Hematopoietic multipotent progenitor cell (in vitro differentiated cells): ENCODE measurements at regions not wholly inside any gene's neighbourhood (a gene's known extent, or its start where the extent isn't known, plus 50 kb on each side); places are given as distances from the start of the nearest gene placed in this dataset.

Experiments used
- DNase-seq, 3 donors: peaks; one replicate each; pipeline ENCODE4 v3.0.0-alpha.2; 2011 to 2015; ENCODE audit warnings: low read depth in 2 of 3, low spot score in 2 of 3

DNA sequence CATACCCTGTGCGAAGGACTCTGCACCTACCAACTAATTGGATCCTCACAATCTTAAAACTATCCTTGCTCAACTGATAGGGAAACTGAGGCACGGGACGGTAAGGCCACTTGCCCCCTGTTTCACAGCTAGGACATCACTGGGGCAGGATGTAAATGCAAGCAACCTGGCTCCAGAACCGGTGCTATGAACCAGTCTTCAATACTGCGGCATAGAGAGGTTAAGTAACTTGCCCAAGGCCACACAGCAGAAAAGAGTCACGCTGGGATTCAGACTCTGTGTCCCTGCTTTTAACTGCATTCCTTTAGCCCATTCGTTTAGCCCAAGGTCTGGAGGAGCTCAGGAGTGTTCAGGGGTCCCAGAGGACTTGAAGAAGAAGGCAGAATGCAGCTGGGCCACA, 76.1 kb downstream of the NCOR2 start:
- DNase-seq: no peak

DNA sequence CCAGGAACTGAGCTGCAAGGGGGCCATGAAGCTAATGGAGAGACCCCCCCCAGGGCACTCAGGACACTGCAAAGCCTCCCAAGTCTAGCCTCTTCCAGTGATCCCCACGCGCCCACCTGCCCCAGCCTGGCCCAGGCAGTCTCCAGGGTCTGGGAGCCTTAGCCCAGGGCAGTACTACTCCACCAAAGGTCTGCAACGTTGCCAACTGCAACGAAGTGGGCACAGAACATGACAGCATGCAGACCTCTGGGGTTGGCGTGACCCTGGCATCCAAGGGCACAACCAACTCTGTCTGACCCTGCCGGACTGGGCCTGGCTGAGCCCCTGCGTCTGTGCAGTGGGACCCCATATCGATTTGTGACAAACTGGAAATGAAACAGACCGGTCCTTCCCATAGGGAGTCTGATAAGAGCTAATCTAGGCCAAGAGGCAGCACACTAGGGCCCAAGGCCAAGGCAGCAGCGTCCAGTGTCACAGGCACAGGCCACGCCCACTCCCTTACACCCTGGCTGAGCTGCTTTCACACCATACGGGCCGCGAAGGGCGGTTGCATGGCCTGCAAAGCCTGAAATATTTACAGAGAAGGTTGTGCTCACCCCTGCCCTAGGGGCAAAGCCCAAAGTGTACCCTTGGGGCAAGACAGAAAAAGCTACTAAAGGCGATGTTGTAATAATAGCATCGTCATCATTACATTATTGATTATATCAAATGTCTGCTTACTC, 76.7 kb downstream of the NCOR2 start:
- no peak for DNase-seq

DNA sequence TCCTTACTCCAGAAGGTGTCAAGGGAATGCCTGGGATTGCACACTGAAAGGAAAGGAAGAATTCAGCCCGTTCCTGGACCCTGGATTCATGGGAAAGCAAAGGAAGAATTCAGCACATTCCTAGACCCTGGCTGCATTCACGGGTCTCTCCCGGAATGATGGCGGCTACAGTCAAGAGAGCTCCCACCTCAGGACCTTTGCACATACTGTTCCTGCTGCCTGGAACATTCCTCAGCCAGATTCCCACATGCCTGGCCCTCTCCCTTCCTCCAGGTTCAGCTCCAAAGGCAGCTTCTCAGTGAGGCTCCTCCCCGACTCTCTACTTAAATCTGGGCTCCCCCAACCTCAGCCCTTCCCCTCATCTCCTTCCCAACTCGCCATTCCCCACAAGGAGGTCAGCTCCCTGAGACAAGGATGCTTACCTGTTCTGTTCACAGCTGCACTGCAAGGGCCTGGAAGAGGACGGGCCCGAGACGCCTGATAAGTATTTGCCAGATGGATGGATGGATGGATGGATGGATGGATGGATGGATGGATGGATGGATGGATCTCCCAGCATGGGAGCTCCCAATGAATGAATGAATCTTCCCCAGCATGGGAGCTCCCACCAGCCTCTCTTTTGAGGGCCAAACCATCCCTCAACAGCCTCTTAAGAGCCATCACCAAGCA, 77.4 kb downstream of the NCOR2 start:
- no peak for DNase-seq

DNA sequence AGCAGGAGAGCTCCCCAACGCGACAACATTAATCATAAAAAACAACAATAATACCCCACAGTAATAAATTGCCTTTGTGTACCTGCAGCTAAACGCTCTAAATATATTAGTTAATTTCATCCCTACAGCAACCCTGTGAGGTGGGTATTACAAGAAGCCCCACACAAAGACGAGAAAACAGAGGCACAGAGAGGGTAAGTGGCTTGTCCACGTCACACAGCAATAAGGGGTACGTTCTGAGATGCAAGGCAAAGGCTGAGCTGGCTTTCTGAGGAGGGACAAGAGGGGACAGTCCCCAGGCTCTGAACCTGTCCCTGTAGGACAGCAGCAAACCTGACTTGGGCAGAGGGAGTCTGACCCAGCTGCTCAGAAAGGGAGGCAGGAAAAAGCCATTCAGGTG, 78.2 kb downstream of the NCOR2 start:
- no peak for DNase-seq

DNA sequence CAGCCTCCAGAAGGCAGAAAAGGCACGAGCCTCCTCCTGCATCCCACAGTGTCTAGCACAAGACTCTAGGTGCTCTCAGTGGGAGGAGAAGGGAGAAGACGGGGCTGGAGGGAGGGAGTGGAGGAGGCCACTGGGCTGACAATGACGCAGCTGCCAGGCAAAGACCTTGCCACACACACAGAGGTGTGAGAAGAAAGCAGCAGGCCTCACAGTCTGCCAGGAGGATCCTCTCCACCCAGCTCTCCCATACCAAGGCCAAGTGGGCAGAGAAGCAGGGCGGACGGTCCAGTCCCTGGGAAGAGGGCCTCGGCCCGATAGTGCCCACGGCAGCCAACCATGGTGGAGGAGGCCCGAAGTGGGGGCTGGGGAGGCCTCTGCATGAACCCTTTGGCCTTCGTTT, 78.9 kb downstream of the NCOR2 start:
- DNase-seq: no peak

DNA sequence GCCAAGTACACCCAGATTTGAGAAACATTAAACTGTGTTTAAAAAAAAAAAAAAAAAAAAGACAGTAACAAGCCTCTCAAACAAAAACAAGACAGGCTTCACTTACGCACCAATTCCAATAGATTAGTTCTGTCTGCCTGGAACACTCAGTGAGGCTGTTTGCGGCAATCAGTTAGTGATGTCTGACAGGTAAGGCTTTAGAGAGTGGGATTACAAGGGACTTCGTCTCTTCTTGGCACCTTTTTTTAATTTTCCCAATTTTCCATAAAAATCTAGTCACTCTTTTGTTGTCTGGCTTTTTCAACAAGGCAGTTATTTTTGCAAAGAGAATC, 79.6 kb downstream of the NCOR2 start:
- no peak for DNase-seq

DNA sequence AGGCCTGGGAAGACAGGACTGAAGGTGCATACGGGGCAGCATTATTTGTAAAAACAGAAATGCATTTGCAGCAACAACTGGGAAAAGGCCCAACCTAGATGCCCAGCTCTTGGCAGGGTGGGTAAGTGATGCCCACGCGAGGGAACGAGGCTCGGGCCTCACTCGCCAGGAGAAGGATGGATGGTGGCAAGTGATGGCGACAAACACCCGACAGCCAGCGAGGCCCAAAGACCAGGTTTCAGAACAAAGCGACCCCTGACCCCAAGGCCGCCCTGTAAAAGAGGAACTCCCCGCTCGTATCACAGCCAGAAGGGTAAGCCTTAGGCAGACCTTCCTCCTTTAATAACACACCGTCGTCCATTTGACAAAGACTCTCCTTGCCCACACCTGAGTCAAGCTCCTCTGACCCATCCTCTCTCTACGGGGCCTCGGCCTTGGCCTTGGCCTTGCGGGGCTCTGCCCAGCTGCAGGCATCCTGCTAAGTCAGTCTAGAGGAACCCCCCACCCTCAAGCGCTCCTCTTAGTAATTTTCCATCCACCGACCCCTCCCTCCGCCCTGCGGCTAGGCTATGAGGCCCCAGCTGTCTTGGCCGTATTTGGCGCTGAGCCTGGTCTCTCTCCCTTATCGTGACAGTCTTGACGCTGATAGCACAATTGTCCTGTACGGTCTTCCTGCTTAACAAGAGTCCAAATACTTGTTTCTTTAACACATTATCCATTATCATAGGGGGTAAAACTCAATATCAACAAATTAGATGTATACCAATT, 80.2 kb downstream of the NCOR2 start:
- no peak for DNase-seq

DNA sequence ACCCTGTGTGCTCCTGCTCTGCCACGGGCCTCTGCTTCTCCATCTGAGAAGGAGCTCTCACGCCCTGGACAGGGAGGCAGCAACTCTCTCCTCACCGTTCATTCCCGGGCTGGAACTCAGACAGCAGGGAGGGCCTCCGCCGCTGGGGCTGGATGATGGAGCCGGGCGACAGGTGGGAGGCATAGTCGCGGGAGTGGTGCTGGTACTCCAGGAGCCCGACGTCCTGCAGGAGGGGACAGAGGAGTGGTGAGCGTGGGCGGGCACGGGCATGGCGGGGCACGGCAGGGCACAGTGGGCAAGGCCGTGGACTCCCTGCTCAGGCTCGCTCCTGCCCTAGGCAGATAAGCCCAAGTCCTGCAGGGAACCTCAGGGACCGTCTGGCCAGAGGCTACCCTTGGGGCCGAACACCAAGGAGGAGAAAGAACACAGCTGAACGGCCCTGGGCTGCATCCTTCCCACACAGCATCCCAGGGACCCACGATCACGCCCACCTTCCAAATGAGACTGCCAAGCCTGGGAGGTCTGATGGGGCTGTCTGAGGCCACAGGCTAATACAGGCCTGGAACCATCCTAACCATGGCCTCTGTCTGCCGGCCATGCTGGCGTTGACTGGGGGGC, 81.0 kb downstream of the NCOR2 start:
- no peak for DNase-seq

DNA sequence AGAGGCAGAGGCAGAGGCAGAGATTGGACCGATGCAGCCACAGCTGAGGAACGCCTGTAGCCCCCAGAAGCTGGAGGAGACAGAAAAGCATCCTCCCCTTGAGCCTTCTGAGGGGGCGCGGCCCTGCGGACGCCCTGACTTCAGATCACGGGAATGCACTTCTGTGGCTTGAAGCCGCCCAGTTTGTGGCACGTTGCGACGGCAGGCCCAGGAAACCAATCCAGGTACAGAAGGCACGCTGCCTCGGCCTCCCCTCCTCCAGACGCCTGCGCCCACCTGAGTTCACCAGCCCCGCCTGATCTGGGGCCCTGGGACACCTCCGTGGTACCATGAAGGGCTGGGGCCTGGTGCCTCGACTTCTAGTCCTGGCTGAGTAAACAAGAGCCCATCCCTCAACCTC, 82.0 kb downstream of the NCOR2 start:
- DNase-seq: no peak

DNA sequence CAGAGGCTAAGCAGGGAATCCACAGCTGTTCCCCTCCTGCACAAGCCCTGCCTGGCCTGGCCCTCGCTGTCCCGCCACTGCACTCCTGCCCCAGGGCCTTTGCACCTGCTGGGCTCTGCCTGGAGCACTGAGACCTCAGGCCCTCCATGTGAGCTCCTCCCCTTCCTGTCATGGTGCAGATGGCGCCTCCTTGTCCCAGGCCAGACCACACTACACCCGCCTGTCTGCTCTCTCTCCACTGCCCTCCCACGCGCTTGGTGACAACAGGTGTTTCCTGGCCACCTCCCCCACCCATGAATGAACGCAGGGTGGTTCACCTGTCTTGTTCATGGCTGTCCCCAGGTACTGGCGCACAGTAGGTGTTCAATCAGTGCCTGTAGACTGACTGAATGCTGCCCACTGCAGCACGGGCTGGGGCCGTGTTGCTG, 82.9 kb downstream of the NCOR2 start:
- peak in 1 of 3 donors; percentile 64 for DNase-seq

DNA sequence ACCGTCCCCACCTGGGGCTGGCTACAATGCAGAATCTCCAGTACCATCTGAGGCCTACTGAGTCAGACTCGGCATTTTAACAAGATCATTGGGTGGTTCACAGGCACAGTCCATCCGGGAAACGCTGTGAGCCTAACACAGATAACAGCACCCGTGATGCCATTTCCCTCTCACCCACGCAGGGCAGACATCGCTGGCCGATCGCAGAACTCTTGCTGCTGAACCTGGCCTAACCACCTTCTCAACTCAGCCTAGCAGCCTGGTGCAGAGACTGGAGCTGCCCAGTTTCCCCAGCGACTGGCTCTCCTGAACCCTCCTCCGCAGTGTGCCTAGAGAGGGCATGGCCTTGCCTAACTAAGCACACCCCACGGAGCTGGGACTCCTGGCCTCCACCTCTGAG, 83.3 kb downstream of the NCOR2 start:
- DNase-seq: no peak

DNA sequence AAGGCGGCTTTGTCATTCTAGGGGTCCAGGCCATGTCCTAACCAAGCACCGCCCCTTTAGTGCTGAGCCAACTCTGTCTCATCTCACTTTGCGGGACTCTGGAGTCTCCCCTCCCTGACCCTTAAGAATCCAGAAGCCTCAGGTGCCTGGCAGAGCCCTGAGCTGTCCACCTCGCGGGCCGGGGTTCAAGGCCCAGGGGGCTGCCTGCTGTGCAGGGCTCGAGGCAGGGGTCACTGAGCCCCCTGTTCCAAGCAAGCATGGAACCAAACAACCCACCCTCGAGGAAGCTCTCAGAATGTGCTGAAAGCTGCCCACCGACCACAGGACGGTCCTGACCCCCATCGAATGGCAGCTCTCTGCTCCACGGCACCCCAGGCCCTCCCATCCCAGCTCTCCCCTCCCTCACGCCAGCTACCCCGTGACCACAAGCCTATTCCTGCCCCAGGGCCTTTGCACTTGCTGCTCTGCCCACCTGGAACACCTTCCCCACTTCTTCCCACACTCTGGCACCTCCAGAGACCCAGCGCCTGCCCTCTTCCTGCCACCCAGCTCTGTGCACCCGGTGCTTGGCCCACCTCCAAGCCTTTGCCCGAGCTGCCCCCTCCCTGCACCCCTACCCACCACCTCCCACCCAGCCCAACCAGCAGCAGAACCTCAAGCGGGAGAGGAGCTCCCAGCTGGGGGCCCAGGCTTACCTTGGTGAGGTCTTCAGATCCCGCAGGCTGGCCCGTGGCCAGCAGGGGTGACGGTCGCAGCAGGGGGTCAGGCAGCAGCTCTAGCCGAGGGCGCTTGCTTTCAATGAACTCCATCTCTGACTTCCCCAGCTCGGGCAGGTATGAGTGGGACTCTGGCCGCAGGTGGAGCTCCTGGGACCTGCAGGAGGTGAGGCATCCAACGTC, 84.3 kb downstream of the NCOR2 start:
- DNase-seq: no peak

DNA sequence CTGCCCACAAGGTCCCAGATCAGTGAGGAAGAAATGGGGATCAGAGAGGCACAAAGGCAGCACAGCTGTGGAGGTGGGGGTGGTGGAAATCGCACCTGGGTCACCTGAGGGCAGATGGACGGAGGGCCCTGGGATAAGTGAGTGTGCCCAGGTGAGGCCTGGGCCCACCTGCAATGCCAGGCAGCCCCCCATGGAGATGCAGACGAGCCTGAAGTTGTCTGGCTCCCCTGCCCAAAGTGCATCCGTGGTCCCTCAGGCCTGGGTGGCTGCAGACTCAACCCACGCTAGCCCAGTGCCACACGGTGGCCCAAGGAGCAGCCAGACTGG, 84.9 kb downstream of the NCOR2 start:
- no peak for DNase-seq

DNA sequence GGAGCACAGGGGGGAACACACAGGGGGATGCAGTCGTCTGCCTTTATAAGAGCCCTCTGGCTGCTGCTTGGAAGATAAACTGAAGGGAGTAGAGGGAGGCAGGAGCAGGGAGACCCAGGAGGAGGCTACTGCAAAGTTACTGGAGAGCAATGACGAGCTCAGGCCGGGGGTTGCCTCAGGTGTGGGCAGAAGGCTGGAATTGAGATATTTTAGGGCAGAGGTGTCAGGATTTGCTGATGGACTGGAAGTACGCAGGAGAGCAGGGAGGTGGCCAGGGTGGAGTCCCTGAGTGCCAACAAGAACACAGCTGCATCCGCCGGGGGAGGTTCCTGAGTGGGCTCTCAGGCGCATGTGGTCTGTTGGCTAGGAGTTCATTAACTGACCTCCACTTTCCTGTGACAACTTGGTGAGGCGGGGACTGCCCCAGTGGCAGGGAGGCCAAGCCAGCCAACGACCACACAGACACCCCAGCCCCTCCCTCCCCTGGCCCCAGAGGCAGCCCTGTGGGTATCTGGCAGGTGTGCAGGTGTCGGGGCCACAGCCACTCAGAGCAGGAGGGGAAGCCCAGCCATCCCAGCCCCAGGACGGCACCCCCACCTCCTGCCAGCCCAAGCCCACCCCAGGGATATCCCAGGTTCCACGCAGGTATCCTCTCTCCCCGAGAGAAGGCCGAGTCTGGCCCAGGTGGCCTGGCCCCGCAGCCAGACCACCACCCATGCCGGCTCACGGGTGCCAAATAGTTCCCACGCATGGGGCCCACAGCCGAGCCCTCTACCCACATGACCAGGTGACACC, 85.4 kb downstream of the NCOR2 start:
- no peak for DNase-seq

DNA sequence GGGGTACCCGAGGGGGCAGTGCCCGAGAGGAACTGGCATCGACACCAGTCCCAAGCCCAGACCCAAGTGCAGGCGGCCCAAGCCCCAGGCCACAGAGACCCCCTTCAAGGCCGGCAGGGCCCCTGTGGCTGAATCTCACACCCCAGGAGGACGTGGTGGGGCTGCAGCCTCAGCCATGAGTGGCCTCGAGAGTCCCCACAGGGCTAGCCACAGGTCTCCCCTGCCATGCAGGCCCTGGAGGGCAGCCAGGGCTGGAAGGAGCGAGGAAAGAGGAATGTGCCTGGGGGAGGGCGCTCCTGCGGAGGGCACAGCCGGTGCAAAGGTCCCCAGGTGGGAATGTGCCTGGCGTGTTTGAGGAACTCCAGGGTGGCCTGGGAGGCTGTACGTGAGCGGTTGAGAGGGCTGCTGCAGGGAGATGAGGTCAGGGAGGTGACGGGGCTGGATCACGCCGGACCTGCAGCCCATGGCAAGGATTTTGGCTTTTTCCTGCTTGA, 86.1 kb downstream of the NCOR2 start:
- DNase-seq: no peak

DNA sequence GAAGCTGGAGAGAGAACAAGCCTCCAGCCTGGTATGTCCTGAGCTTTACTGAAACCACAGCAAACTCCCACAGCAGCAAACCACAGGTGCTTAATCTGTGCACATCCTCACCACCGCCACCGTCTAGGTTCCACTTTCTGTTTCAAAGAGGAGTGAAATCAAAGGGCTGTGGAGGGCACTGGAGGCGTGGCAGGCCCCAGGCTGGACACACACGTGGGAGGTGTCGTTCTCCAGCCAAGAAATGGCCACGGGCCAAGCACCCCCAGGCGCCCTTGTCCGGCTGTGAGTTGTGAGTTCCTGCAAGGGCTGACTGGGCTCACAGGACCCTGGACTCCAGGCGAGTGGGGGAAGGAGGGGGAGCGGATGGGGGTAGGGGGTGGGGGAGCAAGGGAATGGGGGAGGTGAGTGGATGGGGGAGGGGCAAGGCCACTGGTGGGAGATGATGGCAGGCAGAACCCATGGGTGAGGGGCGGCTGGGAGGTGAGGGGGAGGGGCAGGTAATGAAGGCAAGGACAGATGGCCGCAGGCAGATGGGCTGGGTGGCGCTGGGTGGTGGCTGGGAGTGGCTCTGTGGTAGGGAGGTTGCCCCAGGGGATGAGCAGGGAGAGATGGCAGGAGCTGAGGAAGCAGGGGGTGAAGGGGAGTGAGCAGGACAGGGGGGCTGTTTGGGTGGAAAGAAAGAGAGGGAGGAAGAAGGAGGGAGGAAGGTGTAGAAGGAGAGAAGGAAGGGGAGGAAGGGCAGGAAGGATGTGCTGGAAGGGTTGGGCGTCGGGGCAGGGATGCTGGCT, 86.7 kb downstream of the NCOR2 start:
- no peak for DNase-seq

DNA sequence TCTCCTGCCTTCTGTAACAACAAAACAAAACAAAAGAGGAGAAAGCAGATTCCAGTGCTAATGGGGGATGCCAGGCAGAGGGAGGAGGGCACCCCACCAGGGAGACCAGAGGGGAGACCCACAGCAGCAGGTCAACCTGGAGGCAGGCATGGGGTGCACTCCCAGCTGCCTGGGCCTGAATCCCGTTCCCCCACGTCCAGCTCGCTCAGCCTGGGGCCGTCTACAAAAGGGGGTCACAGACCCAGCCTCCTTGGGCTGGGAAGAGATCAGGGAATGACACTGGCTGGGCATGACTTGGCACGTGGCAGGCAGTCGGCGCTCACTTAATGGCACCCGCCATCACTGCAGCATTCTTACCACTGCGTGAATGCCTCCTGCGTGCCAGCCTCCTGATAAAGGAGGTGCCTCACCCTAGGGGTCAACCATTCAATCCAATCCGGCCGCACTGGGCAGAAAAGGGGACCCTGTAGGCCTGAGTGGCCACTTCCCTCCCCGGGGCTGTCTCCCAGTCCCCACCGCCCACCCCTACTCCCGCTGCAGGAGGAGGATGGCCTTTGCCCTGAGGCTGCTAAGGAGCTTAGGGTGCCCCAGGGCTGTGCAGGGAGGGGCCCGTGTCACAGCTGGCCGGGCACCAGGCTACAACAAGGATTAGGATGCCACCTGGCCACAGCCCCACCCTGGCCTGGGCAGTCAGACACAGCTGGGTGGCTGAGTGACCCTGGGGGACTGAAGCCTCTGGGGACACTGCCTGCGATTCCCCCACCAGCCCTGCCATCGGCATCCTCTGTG, 87.5 kb downstream of the NCOR2 start:
- no peak for DNase-seq

DNA sequence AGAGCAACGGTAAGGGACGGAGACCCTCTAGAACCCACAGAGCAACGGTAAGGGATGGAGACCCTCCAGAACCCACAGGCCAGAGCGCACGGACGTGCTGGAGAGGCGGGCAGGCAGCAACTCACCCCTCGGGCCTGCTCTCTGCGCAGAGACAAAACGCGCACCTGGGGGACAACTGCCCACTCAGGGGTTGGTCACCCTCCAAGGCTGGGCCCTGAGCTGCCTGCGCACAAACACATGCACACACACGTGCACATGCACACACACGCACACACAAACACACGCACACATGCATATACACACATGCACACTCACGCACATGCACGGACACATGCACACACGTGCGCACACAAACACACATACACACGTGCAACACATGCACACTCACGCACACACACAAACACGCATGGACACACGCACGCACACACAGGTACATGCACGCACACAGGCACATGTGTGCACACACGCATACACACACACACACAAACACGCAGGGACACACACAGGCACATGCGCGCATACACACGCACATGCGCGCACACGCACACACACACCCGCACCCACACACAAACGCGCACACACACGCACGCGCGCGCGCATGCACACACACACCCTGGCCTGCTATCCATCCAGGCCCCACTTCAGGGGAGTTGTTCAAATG, 88.3 kb downstream of the NCOR2 start:
- no peak for DNase-seq
